H9 (cell line): ENCODE measurements at regions not wholly inside any gene's neighbourhood (a gene's known extent, or its start where the extent isn't known, plus 50 kb on each side); places are given as distances from the start of the nearest gene placed in this dataset.

ENCODE experiments used
- DNase-seq: peaks from one replicate; pipeline ENCODE4 v3.0.0-alpha.2; 2017
- H2AFZ ChIP-seq: one replicate; pipeline ENCODE4 v1.6.1; 2013; ENCODE audit warnings: mild to moderate bottlenecking, low read length, control low read depth, moderate library complexity
- H2AK5ac ChIP-seq: 2 replicates; pipeline ENCODE4 v1.6.1; 2013; ENCODE audit warnings: low read length, control low read depth, mixed read lengths; ENCODE audit not compliant: insufficient read length
- H2BK120ac ChIP-seq: one replicate; pipeline ENCODE4 v1.6.1; 2013; ENCODE audit warnings: low read depth, mild to moderate bottlenecking, low read length, control low read depth, inconsistent platforms; ENCODE audit not compliant: poor library complexity, severe bottlenecking
- H2BK12ac ChIP-seq: 2 replicates; pipeline ENCODE4 v1.6.1; 2013; ENCODE audit warnings: low read length, control low read depth, mixed read lengths, low read depth; ENCODE audit not compliant: insufficient read length
- H2BK15ac ChIP-seq: 2 replicates; pipeline ENCODE4 v1.6.1; 2013; ENCODE audit warnings: low read depth, low read length, control low read depth
- H2BK20ac ChIP-seq: one replicate; pipeline ENCODE4 v1.6.1; 2013; ENCODE audit warnings: low read depth, mild to moderate bottlenecking, low read length, control low read depth, inconsistent platforms; ENCODE audit not compliant: poor library complexity, severe bottlenecking
- H2BK5ac ChIP-seq: 2 replicates; pipeline ENCODE4 v1.6.1; 2013; ENCODE audit warnings: low read length, control low read depth, mixed read lengths; ENCODE audit not compliant: insufficient read length
- H3K14ac ChIP-seq: 2 replicates; pipeline ENCODE4 v1.6.1; 2013; ENCODE audit warnings: low read length, control low read depth; ENCODE audit not compliant: insufficient read depth
- H3K18ac ChIP-seq: 2 replicates; pipeline ENCODE4 v1.6.1; 2013; ENCODE audit warnings: low read depth, mild to moderate bottlenecking, mixed read lengths, low read length, control low read depth; ENCODE audit not compliant: insufficient read length
- H3K23ac ChIP-seq: 2 replicates; pipeline ENCODE4 v1.6.1; 2013; ENCODE audit warnings: low read length, control low read depth, mixed read lengths, low read depth; ENCODE audit not compliant: insufficient read length
- H3K23me2 ChIP-seq: 2 replicates; pipeline ENCODE4 v1.6.1; 2013; ENCODE audit warnings: low read depth, mild to moderate bottlenecking, mixed read lengths, low read length, control low read depth; ENCODE audit not compliant: insufficient read length, poor library complexity, severe bottlenecking
- H3K27ac ChIP-seq: 2 replicates; pipeline ENCODE4 v1.5.1; 2013; ENCODE audit warnings: low read length, control low read depth, mixed read lengths, low read depth; ENCODE audit not compliant: insufficient read length
- H3K27me3 ChIP-seq: 2 replicates; pipeline ENCODE4 v1.6.1; 2013; ENCODE audit warnings: low read length, control low read depth, inconsistent platforms; ENCODE audit not compliant: insufficient read depth
- H3K4ac ChIP-seq: 2 replicates; pipeline ENCODE4 v1.6.1; 2013; ENCODE audit warnings: low read depth, mild to moderate bottlenecking, control low read depth, inconsistent platforms, low read length, moderate library complexity
- H3K4me1 ChIP-seq: 2 replicates; pipeline ENCODE4 v1.6.1; 2013; ENCODE audit warnings: low read length, control low read depth, inconsistent platforms; ENCODE audit not compliant: insufficient read depth
- H3K4me2 ChIP-seq: 2 replicates; pipeline ENCODE4 v1.6.1; 2013; ENCODE audit warnings: low read length, control low read depth, mixed read lengths; ENCODE audit not compliant: insufficient read length, insufficient read depth
- H3K56ac ChIP-seq: 2 replicates; pipeline ENCODE4 v1.6.1; 2013; ENCODE audit warnings: low read depth, mild to moderate bottlenecking, mixed read lengths, low read length, control low read depth; ENCODE audit not compliant: insufficient read length
- H3K79me1 ChIP-seq: 2 replicates; pipeline ENCODE4 v1.6.1; 2013; ENCODE audit warnings: low read depth, mild to moderate bottlenecking, moderate library complexity, low read length, control low read depth, inconsistent platforms; ENCODE audit not compliant: insufficient read depth, poor library complexity, severe bottlenecking
- H3K79me2 ChIP-seq: 2 replicates; pipeline ENCODE4 v1.6.1; 2013; ENCODE audit warnings: low read length, control low read depth, inconsistent platforms; ENCODE audit not compliant: insufficient read depth
- H3K9ac ChIP-seq: 2 replicates; pipeline ENCODE4 v1.6.1; 2013; ENCODE audit warnings: low read length, control low read depth, mixed read lengths; ENCODE audit not compliant: insufficient read length; ENCODE audit errors: extremely low read depth
- H3K9me3 ChIP-seq: one replicate; pipeline ENCODE4 v1.6.1; 2013; ENCODE audit warnings: low read depth, low read length, inconsistent platforms; ENCODE audit not compliant: control insufficient read depth
- H3T11ph ChIP-seq: one replicate; pipeline ENCODE4 v1.6.1; 2013; ENCODE audit warnings: mild to moderate bottlenecking, low read length, control low read depth, inconsistent platforms
- H4K20me1 ChIP-seq: one replicate; pipeline ENCODE4 v1.6.1; 2013; ENCODE audit not compliant: control insufficient read depth, insufficient read length, insufficient read depth
- H4K5ac ChIP-seq: 2 replicates; pipeline ENCODE4 v1.6.1; 2013; ENCODE audit warnings: low read depth, mild to moderate bottlenecking, mixed read lengths, low read length, control low read depth; ENCODE audit not compliant: insufficient read length
- H4K8ac ChIP-seq: replicated peaks from 2 replicates; pipeline ENCODE4 v1.6.1; 2013; ENCODE audit warnings: low read length, control low read depth, mixed read lengths, low read depth; ENCODE audit not compliant: insufficient read length
- H4K91ac ChIP-seq: 2 replicates; pipeline ENCODE4 v1.6.1; 2013; ENCODE audit warnings: low read depth, mild to moderate bottlenecking, moderate library complexity, mixed read lengths, low read length, control low read depth; ENCODE audit not compliant: insufficient read length
- H3K27ac Mint-ChIP-seq, 3 experiments: 2 replicates in 2 of 3; 3 replicates in 1 of 3; pipeline ENCODE4 v1.8.0; 2020 to 2021; ENCODE audit warnings: mixed read lengths in 3 of 3, mild to moderate bottlenecking in 1 of 3, moderate library complexity in 1 of 3
- H3K27me3 Mint-ChIP-seq: 2 replicates; pipeline ENCODE4 v1.8.0; 2021; ENCODE audit warnings: low read depth, mild to moderate bottlenecking, moderate library complexity, mixed read lengths
- H3K36me3 Mint-ChIP-seq, 3 experiments: 2 replicates in 2 of 3; 3 replicates in 1 of 3; pipeline ENCODE4 v1.8.0; 2020 to 2021; ENCODE audit warnings: low read depth in 3 of 3, mixed read lengths in 3 of 3; ENCODE audit not compliant: insufficient read depth in 1 of 3
- H3K4me1 Mint-ChIP-seq, 2 experiments: 2 replicates each; pipeline ENCODE4 v1.8.0; 2020; ENCODE audit warnings: mixed read lengths in 2 of 2
- H3K4me3 Mint-ChIP-seq, 2 experiments: 2 replicates in 1 of 2; 3 replicates in 1 of 2; pipeline ENCODE4 v1.8.0; 2020 to 2021; ENCODE audit warnings: mild to moderate bottlenecking in 2 of 2, mixed read lengths in 2 of 2, moderate library complexity in 1 of 2
- H3K9me3 Mint-ChIP-seq, 2 experiments: 2 replicates in 1 of 2; 3 replicates in 1 of 2; pipeline ENCODE4 v1.8.0; 2020; ENCODE audit warnings: mild to moderate bottlenecking in 2 of 2, mixed read lengths in 2 of 2, moderate library complexity in 1 of 2
- CTCF ChIP-seq: fragments of 200-600 bp; sonication (generic); conservative IDR thresholded peaks from 3 replicates; pipeline ENCODE4 v1.8.0; 2021; ENCODE audit warnings: antibody characterized with exemption, mild to moderate bottlenecking
- WGBS: extraction: QIAGEN DNeasy Blood & Tissue Kit; methylation state at CpG from one replicate; pipeline ENCODE4 v1.1.7; 2013; ENCODE audit warnings: missing lambda C conversion rate, low lambda C conversion rate, mixed read lengths; ENCODE audit not compliant: insufficient read length; ENCODE audit errors: extremely low coverage; 5-methylcytosine and 5-hydroxymethylcytosine counted together

DNA sequence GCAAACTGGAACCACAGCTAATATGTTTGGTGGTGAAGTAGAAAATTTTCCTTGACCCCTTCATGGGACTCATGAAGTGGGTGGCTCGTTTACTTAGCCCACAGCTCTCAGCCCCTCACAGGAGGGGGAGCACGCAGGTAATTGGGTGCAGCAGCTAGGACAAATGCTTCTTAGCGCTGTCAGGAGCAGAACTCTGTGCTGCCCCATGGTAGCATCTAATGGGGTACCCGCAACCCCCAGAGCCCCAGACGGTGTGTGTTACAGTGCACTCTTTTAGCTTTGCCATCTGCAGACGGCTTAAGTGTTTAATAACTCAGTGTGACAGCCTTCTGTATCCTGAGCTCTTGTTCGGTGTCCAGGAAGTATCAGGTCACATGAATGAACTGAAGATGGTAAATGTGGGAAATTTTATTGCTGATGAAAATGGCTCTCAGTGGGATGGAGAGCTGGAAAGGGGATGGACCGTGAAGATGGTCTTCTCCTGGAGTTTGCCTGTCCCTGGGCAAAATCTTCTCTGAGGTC is 189.6 kb upstream of the ZRANB2 start:
- Histone ChIP-seq H3K27ac (no peak overlapping the region), H3K9me3 (no peaks in the 10 kb centered on the region), H3K4me2 (no peak overlapping the region), H3K14ac (no peak overlapping the region), H3K23ac (no peak overlapping the region), H3K4ac (no peak overlapping the region), H2AK5ac (no peak overlapping the region), H3K56ac (no peak overlapping the region), H2BK20ac (no peak overlapping the region), H2BK15ac (no peak overlapping the region), H3K79me2 (no peaks in the 10 kb centered on the region), H3K18ac (no peak overlapping the region), H2AFZ (no peak overlapping the region), H3K23me2 (no peaks in the 10 kb centered on the region), H2BK12ac (no peak overlapping the region), H3K27me3 (no peaks in the 10 kb centered on the region), H4K20me1 (no peaks in the 10 kb centered on the region), H2BK5ac (no peak overlapping the region), H3K79me1 (no peaks in the 10 kb centered on the region), H4K91ac (no peak overlapping the region), H3T11ph (no peak overlapping the region), H4K5ac (no peak overlapping the region), H4K8ac (no peak overlapping the region), H3K4me1 (no peaks in the 10 kb centered on the region), H2BK120ac (no peak overlapping the region), H3K9ac (no peak overlapping the region)
- no peak for DNase-seq
- no peaks in the 10 kb centered on the region for H3K9me3 Mint-ChIP-seq
- peaks cover 0 to 11% of the 10 kb centered on the region in 2 experiments; a peak in 2 of 4 replicates for H3K4me1 Mint-ChIP-seq
- no CpG with 5 or more reads among the region's 8 CpGs for WGBS
- H3K36me3 Mint-ChIP-seq: no peaks in the 10 kb centered on the region
- no peaks in the 10 kb centered on the region for H3K27me3 Mint-ChIP-seq
- H3K4me3 Mint-ChIP-seq: no peak overlapping the region
- TF ChIP-seq CTCF: no peak
- peak overlapping the region in 1 of 3 experiments; percentile 81; a peak in 1 of 7 replicates for H3K27ac Mint-ChIP-seq
